Thymus (tissue), 11 donors: ENCODE measurements at regions not wholly inside any gene's neighbourhood (a gene's known extent, or its start where the extent isn't known, plus 50 kb on each side); places are given as distances from the start of the nearest gene placed in this dataset.

Experiments
- DNase-seq, 9 donors: peaks; one replicate each; pipeline ENCODE4 v3.0.0-alpha.2; 2013; ENCODE audit warnings: low spot score in 9 of 9, low read depth in 6 of 9, missing footprints in 1 of 9
- H3K27ac ChIP-seq, 2 donors: one replicate each; pipeline ENCODE4 v1.5.1; 2013; ENCODE audit warnings: control low read depth in 1 of 2, low read depth in 1 of 2, low read length in 1 of 2, mild to moderate bottlenecking in 1 of 2, moderate library complexity in 1 of 2
- H3K27me3 ChIP-seq, 2 donors: one replicate each; pipeline ENCODE4 v1.5.1; 2013; ENCODE audit warnings: low read length in 1 of 2; ENCODE audit not compliant: control insufficient read depth in 2 of 2, insufficient read depth in 1 of 2
- H3K36me3 ChIP-seq, 2 donors: one replicate each; pipeline ENCODE4 v1.5.1; 2013; ENCODE audit warnings: low read length in 1 of 2, mild to moderate bottlenecking in 1 of 2, moderate library complexity in 1 of 2; ENCODE audit not compliant: control insufficient read depth in 2 of 2, insufficient read depth in 2 of 2
- H3K4me1 ChIP-seq, 2 donors: one replicate each; pipeline ENCODE4 v1.5.1; 2013; ENCODE audit warnings: low read length in 2 of 2; ENCODE audit not compliant: control insufficient read depth in 2 of 2, insufficient read depth in 2 of 2
- H3K4me3 ChIP-seq, 2 donors: one replicate each; pipeline ENCODE4 v1.5.1; 2013; ENCODE audit warnings: low read length in 2 of 2, control low read depth in 1 of 2, mild to moderate bottlenecking in 1 of 2
- H3K9me3 ChIP-seq, 2 donors: one replicate each; pipeline ENCODE4 v1.5.1; 2013; ENCODE audit warnings: low read length in 1 of 2, mild to moderate bottlenecking in 1 of 2; ENCODE audit not compliant: control insufficient read depth in 2 of 2, insufficient read depth in 1 of 2
- WGBS: extraction: QIAGEN DNeasy Blood & Tissue Kit; methylation state at CpG from one replicate; pipeline ENCODE4 v1.1.7; 2013; 5-methylcytosine and 5-hydroxymethylcytosine counted together
- donor health status: healthy.

DNA sequence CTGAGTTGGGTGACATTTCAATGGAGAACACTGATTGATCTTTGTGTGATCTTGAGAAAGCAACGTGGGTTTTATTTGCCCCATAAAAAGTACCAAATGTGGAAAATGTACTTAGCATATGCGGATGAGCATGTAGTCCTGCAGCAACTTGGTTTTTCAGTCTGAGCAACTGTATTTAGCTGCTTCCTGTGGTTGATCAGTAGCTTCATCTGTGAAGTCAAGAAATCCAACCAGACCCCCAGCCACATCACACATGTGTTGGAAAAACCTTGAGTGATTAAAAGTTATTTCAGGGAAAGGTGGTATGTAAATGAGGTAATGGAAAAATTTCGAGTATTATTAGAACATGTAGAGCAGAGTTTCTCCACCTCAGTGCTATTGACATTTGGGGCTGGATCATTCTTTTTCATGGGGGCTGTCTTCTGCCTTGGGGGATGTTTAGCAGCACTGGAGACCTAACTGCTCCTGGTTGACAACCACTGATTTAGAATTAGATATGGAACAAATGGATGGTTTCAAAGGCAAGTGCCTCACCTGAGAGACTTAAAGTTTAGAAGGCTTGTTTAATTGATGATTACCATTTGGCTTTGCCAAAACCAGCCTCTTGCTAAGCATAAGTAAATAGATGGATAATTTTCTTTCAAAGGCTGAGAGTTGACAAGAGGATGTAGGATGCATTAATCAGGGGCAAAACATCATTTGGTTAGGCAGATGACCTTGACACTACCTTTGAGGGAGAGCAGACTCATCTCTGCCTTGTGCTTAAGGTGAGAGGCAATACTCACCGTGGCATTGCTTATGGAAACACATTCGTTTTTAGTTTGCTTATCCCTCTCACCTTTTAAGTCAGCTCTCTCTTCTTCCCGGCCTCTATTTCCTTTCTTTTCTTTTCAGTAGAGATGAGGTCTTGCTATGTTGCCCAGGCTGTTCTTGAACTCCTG is 193.0 kb upstream of the RPS6KA3 start:
- Histone ChIP-seq H3K36me3 (no peaks in the 10 kb centered on the region), H3K9me3 (no peaks in the 10 kb centered on the region), H3K4me1 (no peaks in the 10 kb centered on the region), H3K27me3 (no peaks in the 10 kb centered on the region), H3K27ac (no peak overlapping the region), H3K4me3 (no peak overlapping the region)
- peak in 1 of 9 donors; percentile 36 for DNase-seq
- WGBS, result 58% methylated on average over 6 of the region's 6 CpGs

- H3K27ac ChIP-seq, result no peak overlapping the region
- H3K4me1 ChIP-seq, result no peaks in the 10 kb centered on the region
- no peaks in the 10 kb centered on the region for H3K27me3 ChIP-seq
- no peaks in the 10 kb centered on the region for H3K36me3 ChIP-seq
- H3K9me3 ChIP-seq, result no peaks in the 10 kb centered on the region
- no peak for DNase-seq
- 89% methylated on average over 1 of the region's 1 CpG for WGBS
- no peak overlapping the region for H3K4me3 ChIP-seq
Observed at GRCh38 chrX:20456971-20457370, 190.3 kb upstream of the RPS6KA3 start.

DNA sequence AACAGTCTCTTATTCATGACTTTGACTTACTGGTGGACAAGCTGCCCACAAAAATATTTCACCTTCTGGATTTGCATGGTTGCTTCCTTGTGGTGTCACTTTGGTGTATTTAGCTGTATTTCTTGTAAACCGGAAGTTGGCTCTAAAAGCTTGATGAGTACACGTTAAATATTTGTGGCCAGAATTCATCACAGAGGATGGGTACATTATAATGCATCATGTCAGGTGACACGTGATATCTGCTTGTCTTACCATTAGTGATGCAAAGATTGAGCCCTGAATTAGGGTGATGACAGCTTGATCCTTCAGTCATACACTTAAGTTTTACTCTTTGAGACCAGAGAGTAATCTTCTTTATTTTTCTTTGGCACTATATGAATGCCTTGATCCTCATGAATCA is 188.3 kb upstream of the RPS6KA3 start:
- DNase-seq, result no peak
- 86% methylated on average over 3 of the region's 3 CpGs for WGBS
- H3K27me3 ChIP-seq, result no peaks in the 10 kb centered on the region
- no peaks in the 10 kb centered on the region for H3K36me3 ChIP-seq
- no peak overlapping the region for H3K27ac ChIP-seq
- no peaks in the 10 kb centered on the region for H3K4me1 ChIP-seq
- H3K9me3 ChIP-seq, result no peaks in the 10 kb centered on the region
- H3K4me3 ChIP-seq, result no peak overlapping the region

GRCh38 chrX:20454117-20454516 is 187.4 kb upstream of the RPS6KA3 start:
- H3K36me3 ChIP-seq, result no peaks in the 10 kb centered on the region
- no peaks in the 10 kb centered on the region for H3K4me1 ChIP-seq
- no peaks in the 10 kb centered on the region for H3K27me3 ChIP-seq
- H3K4me3 ChIP-seq, result no peak overlapping the region
- no peak overlapping the region for H3K27ac ChIP-seq
- DNase-seq, result no peak
- WGBS, result 93% methylated on average over 3 of the region's 3 CpGs
- H3K9me3 ChIP-seq, result no peaks in the 10 kb centered on the region

DNA sequence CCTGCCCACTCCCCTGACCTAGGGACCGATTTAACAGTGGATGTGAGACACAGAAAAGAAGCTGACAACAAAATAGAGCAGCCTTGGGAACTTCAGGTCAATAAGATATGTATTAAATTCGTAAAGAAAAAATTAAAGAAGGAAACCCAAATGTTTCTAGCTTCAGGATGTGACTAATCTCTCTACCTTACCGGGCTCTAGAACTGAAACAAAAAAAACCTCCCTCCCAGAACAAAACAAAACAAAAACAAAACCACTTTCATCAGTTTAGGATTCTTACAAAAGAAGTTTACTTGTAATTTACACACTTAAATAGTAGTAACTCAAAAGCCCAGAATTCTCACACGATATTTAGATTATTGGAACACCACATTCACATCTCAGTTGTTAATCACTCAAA is 185.8 kb upstream of the RPS6KA3 start:
- no peak overlapping the region for H3K4me3 ChIP-seq
- no peaks in the 10 kb centered on the region for H3K4me1 ChIP-seq
- no peaks in the 10 kb centered on the region for H3K36me3 ChIP-seq
- DNase-seq, result no peak
- 47% methylated on average over 4 of the region's 4 CpGs for WGBS
- H3K9me3 ChIP-seq, result no peaks in the 10 kb centered on the region
- H3K27ac ChIP-seq, result no peak overlapping the region
- H3K27me3 ChIP-seq, result no peaks in the 10 kb centered on the region

DNA sequence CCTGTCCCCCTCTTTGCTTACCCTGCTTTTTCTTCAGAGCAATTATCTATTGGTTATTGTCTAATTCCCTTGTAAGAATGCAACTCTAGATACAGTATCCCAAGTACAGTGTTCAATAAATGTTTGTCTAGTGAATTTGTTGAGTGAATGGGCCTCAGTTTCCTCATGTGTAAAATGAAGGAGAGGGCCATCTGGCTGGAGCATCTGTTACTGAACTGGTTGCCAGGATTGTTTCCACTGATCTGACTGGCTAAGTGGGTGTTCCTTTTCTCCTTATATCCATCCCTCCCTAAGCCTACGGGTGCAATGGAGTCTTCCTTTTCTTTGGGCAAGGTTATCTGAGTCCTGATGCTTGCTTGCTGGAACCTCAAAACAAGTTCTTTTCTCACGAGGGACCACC is 185.2 kb upstream of the RPS6KA3 start:
- no peak overlapping the region for H3K4me3 ChIP-seq
- no peaks in the 10 kb centered on the region for H3K4me1 ChIP-seq
- no peaks in the 10 kb centered on the region for H3K36me3 ChIP-seq
- DNase-seq, result no peak
- H3K27ac ChIP-seq, result no peak overlapping the region
- 95% methylated on average over 2 of the region's 2 CpGs for WGBS
- H3K27me3 ChIP-seq, result no peaks in the 10 kb centered on the region
- no peaks in the 10 kb centered on the region for H3K9me3 ChIP-seq

- H3K4me1 ChIP-seq, result peaks cover 2 to 7% of the 10 kb centered on the region in 2 donors
- H3K36me3 ChIP-seq, result no peaks in the 10 kb centered on the region
- DNase-seq, result no peak
- H3K27ac ChIP-seq, result no peak overlapping the region
- no peaks in the 10 kb centered on the region for H3K27me3 ChIP-seq
- no peak overlapping the region for H3K4me3 ChIP-seq
- 54% methylated on average over 2 of the region's 2 CpGs for WGBS
- H3K9me3 ChIP-seq, result no peaks in the 10 kb centered on the region
Observed at GRCh38 chrX:20445109-20445508, 178.4 kb upstream of the RPS6KA3 start.

DNA sequence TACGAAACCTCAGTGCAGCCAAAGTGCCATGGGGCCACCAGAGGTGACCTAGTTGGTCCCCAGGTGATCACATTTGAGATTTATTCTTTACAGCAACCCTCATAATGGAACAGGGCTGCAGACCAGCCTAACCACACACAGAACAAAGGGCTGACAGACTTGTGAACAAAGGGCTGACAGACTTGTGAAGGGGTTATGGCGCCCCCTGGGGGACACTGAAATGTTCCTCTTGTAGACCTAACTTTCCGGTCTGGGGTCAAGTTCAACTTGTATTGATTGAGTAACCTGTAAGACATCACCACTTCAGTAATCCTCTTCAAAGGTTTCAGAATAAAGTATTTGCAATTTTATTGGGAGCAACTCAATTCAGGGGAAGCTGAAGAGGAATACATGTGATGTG is 175.9 kb upstream of the RPS6KA3 start:
- H3K9me3 ChIP-seq, result no peaks in the 10 kb centered on the region
- H3K4me3 ChIP-seq, result no peak overlapping the region
- no peaks in the 10 kb centered on the region for H3K27me3 ChIP-seq
- no peaks in the 10 kb centered on the region for H3K36me3 ChIP-seq
- peak; percentile 51 to 91 (median 72) for DNase-seq
- 40% methylated on average over 3 of the region's 3 CpGs for WGBS
- peaks cover 2 to 12% of the 10 kb centered on the region in 2 donors for H3K4me1 ChIP-seq
- H3K27ac ChIP-seq, result no peak overlapping the region

DNA sequence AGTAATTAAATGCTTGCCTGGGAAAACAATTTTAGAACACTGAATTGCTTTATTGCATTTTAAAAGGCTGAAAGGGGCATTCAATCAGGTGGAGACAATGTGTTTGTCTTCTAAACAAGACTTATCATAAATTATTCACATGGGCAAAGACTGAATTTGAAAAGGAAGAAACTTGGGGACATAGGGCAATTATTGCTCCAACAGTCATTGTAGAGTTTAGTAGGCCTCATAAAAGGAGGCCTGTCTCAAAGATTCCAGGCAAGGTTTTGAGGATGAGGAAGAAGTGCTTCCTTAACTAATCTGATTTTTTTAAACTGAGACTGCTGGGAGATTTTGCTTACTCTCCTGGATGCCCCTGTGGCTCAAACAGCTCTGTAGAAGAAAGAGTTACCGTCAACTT is 174.4 kb upstream of the RPS6KA3 start:
- Histone ChIP-seq H3K27ac (no peak overlapping the region), H3K9me3 (no peaks in the 10 kb centered on the region), H3K4me3 (no peak overlapping the region), H3K27me3 (no peaks in the 10 kb centered on the region), H3K36me3 (no peaks in the 10 kb centered on the region), H3K4me1 (peaks cover 2 to 12% of the 10 kb centered on the region in 2 donors)
- DNase-seq, result no peak
- 95% methylated on average over 1 of the region's 1 CpG for WGBS
